ENCODE measurements at regions not wholly inside any gene's neighbourhood (a gene's known extent, or its start where the extent isn't known, plus 50 kb on each side); places are given as distances from the start of the nearest gene placed in this dataset.
A peak's percentile ranks its signal among the peaks of the same experiment; 100 is the strongest.

DNA sequence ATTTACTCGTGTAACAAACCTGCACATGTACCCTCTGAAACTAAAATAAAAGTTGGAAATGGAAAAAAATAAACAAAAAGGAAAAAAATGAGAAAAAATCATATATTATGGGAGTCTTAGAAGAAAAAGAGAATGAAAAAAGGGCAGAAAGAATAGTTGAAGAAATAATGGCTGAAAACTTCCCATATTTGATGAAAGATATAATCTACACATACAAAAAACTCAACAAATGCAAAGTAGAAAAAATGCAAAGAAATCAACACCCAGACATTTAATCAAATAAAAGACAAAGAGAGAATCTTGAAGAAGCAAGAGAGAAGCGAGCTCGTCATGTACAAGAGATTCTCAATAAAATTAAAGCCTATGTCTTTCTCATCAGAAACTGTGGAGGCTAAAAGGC, 73.8 kb downstream of the SLC25A46 start:
- no peak for TF ChIP-seq POLR2AphosphoS5 (IDR thresholded peaks at IDR 0.05; ENCODE audit: insufficient read depth in 1 of 2, low read depth in 1 of 2)
- no peak for TF ChIP-seq POLR2A (IDR thresholded peaks at IDR 0.05)
- TF ChIP-seq, protein P1, sequence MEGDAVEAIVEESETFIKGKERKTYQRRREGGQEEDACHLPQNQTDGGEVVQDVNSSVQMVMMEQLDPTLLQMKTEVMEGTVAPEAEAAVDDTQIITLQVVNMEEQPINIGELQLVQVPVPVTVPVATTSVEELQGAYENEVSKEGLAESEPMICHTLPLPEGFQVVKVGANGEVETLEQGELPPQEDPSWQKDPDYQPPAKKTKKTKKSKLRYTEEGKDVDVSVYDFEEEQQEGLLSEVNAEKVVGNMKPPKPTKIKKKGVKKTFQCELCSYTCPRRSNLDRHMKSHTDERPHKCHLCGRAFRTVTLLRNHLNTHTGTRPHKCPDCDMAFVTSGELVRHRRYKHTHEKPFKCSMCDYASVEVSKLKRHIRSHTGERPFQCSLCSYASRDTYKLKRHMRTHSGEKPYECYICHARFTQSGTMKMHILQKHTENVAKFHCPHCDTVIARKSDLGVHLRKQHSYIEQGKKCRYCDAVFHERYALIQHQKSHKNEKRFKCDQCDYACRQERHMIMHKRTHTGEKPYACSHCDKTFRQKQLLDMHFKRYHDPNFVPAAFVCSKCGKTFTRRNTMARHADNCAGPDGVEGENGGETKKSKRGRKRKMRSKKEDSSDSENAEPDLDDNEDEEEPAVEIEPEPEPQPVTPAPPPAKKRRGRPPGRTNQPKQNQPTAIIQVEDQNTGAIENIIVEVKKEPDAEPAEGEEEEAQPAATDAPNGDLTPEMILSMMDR (IDR thresholded peaks at IDR 0.05): no peak
- Histone ChIP-seq H3K27me3 (no peaks in the 10 kb centered on the region), H3K36me3 (no peaks in the 10 kb centered on the region), H3K9me3 (no peaks in the 10 kb centered on the region), H3K4me3 (no peak overlapping the region), H3K4me1 (peaks cover 4% of the 10 kb centered on the region), H3K27ac (no peak overlapping the region)
- DNase-seq (ENCODE audit: extremely low spot score in 2 of 2): no peak
- intact Hi-C loops (cut with DNase I): no loop called here

DNA sequence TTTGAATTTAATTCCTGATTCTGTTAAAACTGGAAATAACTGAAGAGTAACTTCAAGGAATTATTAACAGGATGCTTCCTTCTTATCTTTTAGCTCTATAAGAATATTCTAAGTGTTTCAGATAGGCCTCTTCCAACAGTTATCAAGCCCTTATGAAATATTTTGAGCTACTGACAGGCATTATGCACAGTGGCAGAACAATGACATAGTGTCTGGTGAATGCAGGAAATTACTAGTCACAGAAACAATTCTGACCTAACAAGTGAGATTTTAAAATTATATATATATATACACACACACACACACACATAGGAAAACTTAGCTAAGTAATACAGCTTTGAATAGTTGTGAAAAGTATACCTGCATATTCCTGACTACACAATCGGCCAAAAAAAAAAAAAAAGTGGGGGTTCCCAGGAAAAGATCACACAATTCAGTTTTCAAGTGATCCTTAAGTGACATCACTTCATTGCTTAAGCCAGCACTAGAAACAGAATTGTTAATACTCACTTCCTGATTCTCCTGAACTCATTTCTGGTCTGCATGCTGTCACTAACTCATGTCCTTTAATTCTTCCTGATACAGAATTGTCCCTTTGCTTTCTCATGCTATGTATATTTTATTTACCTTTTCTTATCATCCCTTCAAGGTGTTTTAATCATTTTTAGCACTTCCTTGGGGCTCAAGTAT, 77.3 kb downstream of the SLC25A46 start:
- no peaks in the 10 kb centered on the region for H3K36me3 ChIP-seq
- no peaks in the 10 kb centered on the region for H3K27me3 ChIP-seq
- H3K27ac ChIP-seq: no peak overlapping the region
- H3K4me3 ChIP-seq: no peak overlapping the region
- no peak for DNase-seq (ENCODE audit: extremely low spot score in 2 of 2)
- intact Hi-C loops (cut with DNase I): no loop called here
- no peaks in the 10 kb centered on the region for H3K9me3 ChIP-seq
- TF ChIP-seq POLR2A (IDR thresholded peaks at IDR 0.05) (no peak), POLR2AphosphoS5 (IDR thresholded peaks at IDR 0.05; ENCODE audit: insufficient read depth in 1 of 2, low read depth in 1 of 2) (no peak)
- TF ChIP-seq, protein P1 (IDR thresholded peaks at IDR 0.05): no peak
- peaks cover 8% of the 10 kb centered on the region for H3K4me1 ChIP-seq

DNA sequence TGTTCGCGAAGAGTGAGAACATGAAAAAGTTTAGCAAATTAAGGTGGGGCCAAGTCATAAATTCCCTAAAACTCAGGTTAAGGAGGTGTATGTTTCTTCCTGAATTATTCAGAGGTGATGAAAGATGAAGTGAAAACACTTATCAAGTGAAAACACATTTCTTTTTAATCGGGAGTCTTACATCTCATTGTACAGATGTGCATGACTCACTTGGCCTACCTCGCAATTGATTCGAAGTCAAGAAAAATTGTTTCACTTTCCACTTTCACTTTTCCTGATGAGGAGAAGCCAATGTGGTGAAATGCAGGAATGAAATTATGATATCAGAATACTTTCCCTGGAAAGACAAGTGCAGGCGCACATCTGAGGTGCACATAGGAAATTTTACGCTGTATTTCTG, 78.7 kb downstream of the SLC25A46 start:
- Histone ChIP-seq H3K36me3 (no peaks in the 10 kb centered on the region), H3K4me1 (peaks cover 8% of the 10 kb centered on the region), H3K27me3 (no peaks in the 10 kb centered on the region), H3K9me3 (no peaks in the 10 kb centered on the region), H3K27ac (no peak overlapping the region), H3K4me3 (no peak overlapping the region)
- no peak for DNase-seq (ENCODE audit: extremely low spot score in 2 of 2)
- intact Hi-C loops (cut with DNase I): no loop called here
- no peak for TF ChIP-seq POLR2A (IDR thresholded peaks at IDR 0.05)
- TF ChIP-seq POLR2AphosphoS5 (IDR thresholded peaks at IDR 0.05; ENCODE audit: insufficient read depth in 1 of 2, low read depth in 1 of 2): peak in 1 of 2 donors; percentile 49

DNA sequence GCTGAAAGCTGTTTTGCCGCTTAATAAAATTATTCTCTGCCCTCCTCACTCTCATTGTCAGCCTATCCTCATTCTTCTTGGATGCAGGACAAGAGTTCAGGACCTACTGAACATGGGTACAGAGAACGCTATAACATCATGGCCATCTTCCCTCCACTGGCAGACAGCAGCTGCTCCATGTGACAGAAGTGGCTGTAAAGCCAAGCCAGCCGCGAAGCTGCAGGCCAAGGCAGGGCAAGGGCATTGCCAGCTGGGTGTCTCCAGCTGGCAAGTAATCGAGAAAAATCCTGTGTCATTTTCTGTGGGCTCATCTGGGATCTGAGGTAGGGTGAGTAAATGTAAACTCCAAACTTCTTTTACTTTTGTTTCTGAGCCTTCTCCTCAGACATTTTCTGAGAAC, 84.8 kb downstream of the SLC25A46 start:
- DNase-seq (ENCODE audit: extremely low spot score in 2 of 2): no peak
- Histone ChIP-seq H3K27me3 (no peaks in the 10 kb centered on the region), H3K9me3 (peaks cover 9% of the 10 kb centered on the region), H3K4me1 (no peaks in the 10 kb centered on the region), H3K4me3 (no peak overlapping the region), H3K36me3 (no peaks in the 10 kb centered on the region), H3K27ac (no peak overlapping the region)
- no peak for TF ChIP-seq POLR2AphosphoS5 (IDR thresholded peaks at IDR 0.05; ENCODE audit: insufficient read depth in 1 of 2, low read depth in 1 of 2)
- TF ChIP-seq, protein P1 (IDR thresholded peaks at IDR 0.05): no peak
- TF ChIP-seq POLR2A (IDR thresholded peaks at IDR 0.05): no peak
- intact Hi-C loops (cut with DNase I): no loop called here

DNA sequence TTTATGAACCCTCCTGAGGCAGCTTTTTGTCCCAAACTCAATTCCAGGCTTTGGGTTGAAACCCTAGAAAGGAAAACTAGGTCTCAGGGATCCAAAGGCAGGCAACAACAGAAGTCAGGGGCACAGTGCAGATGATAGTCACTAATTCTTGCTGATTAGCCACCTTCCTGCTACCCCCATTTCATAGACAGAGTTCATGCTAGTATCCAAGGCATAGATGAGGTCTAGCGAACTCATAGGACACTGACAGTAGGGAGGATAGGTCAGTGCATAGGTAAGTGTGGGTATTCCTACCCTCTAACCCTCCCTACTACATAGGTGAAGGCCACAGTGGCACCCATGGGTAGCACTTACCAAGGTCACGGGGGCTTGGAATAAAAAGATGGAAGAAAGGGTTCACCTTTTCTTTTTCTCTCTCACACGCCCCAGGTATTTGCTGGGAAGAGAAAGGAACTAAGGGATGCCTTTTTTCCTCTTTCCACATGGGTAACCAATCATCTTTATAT, 86.2 kb downstream of the SLC25A46 start:
- Histone ChIP-seq H3K27me3 (no peaks in the 10 kb centered on the region), H3K36me3 (no peaks in the 10 kb centered on the region), H3K9me3 (peaks cover 9% of the 10 kb centered on the region), H3K4me3 (no peak overlapping the region), H3K27ac (no peak overlapping the region), H3K4me1 (no peaks in the 10 kb centered on the region)
- TF ChIP-seq, protein P1 (IDR thresholded peaks at IDR 0.05): no peak
- TF ChIP-seq POLR2A (IDR thresholded peaks at IDR 0.05) (no peak), POLR2AphosphoS5 (IDR thresholded peaks at IDR 0.05; ENCODE audit: insufficient read depth in 1 of 2, low read depth in 1 of 2) (no peak)
- DNase-seq (ENCODE audit: extremely low spot score in 2 of 2): no peak
- intact Hi-C loops (cut with DNase I): no loop called here
